ENCODE measurements at regions not wholly inside any gene's neighbourhood (a gene's known extent, or its start where the extent isn't known, plus 50 kb on each side); places are given as distances from the start of the nearest gene placed in this dataset.
A peak's percentile ranks its signal among the peaks of the same experiment; 100 is the strongest.

- DNase-seq (peak in 1 of 4 donors; percentile 61), ATAC-seq (no peak)
- Histone ChIP-seq H3K4me1 (no peaks in the 10 kb centered on the region), H3K36me3 (no peaks in the 10 kb centered on the region), H3K4me3 (no peak overlapping the region), H3K9me3 (no peaks in the 10 kb centered on the region), H3K27ac (no peak overlapping the region), H3K27me3 (no peaks in the 10 kb centered on the region)
- intact Hi-C loops (cut with DNase I): no loop called here
- TF ChIP-seq CTCF (IDR thresholded peaks at IDR 0.05): no peak
These were observed 1120.5 kb downstream of the BRD1 start for GRCh38 chr22:48706934-48707762.

- ATAC-seq (no peak), DNase-seq (peak in 1 of 4 donors; percentile 57)
- intact Hi-C loops (cut with DNase I): no loop called here
These were observed 1121.6 kb downstream of the BRD1 start for GRCh38 chr22:48705917-48706605.

GRCh38 chr22:48705159-48705916 lies 1122.3 kb downstream of the BRD1 start:
- TF ChIP-seq CTCF (IDR thresholded peaks at IDR 0.05): no peak
- Histone ChIP-seq H3K36me3 (no peaks in the 10 kb centered on the region), H3K9me3 (no peaks in the 10 kb centered on the region), H3K4me1 (no peaks in the 10 kb centered on the region), H3K27me3 (no peaks in the 10 kb centered on the region), H3K4me3 (no peak overlapping the region), H3K27ac (no peak overlapping the region)
- no peak for ATAC-seq
- DNase-seq: peak in 1 of 4 donors; percentile 60
- intact Hi-C loops (cut with DNase I): no loop called here

More at GRCh38 chr22:48705917-48706605, 1121.6 kb downstream of the BRD1 start:
- Histone ChIP-seq H3K9me3 (no peaks in the 10 kb centered on the region), H3K4me1 (no peaks in the 10 kb centered on the region), H3K27ac (no peak overlapping the region), H3K36me3 (no peaks in the 10 kb centered on the region), H3K4me3 (no peak overlapping the region), H3K27me3 (no peaks in the 10 kb centered on the region)
- TF ChIP-seq CTCF (IDR thresholded peaks at IDR 0.05): no peak

GRCh38 chr22:48704335-48704734 lies 1123.3 kb downstream of the BRD1 start:
- no peak for TF ChIP-seq CTCF (IDR thresholded peaks at IDR 0.05)
- peak in 1 of 4 donors; percentile 43 for DNase-seq
- ATAC-seq: no peak
- Histone ChIP-seq H3K9me3 (no peaks in the 10 kb centered on the region), H3K27me3 (no peaks in the 10 kb centered on the region), H3K4me1 (no peaks in the 10 kb centered on the region), H3K36me3 (no peaks in the 10 kb centered on the region), H3K4me3 (no peak overlapping the region), H3K27ac (no peak overlapping the region)
- intact Hi-C loops (cut with DNase I): no loop called here

Measured in left lung (tissue), 4 donors.